H1 (cell line): ENCODE measurements at regions not wholly inside any gene's neighbourhood (a gene's known extent, or its start where the extent isn't known, plus 50 kb on each side); places are given as distances from the start of the nearest gene placed in this dataset.

Experiments used
- CREB1 ChIP-seq: IDR thresholded peaks from 2 replicates; pipeline ENCODE4 v1.6.1; 2012; ENCODE audit warnings: inconsistent platforms
- GABPA ChIP-seq: IDR thresholded peaks from 2 replicates; pipeline ENCODE4 v1.6.1; 2011; ENCODE audit warnings: mild to moderate bottlenecking, low read length, moderate library complexity, borderline replicate concordance; ENCODE audit not compliant: insufficient read depth
- POLR2A ChIP-seq, 2 experiments: IDR thresholded peaks; 1 replicate in 1 of 2; 2 replicates in 1 of 2; pipeline ENCODE4 v1.6.1; 2011; ENCODE audit warnings: low read depth in 2 of 2, low read length in 2 of 2, mild to moderate bottlenecking in 2 of 2; ENCODE audit errors: control extremely low read depth in 1 of 2
- POLR2AphosphoS5 ChIP-seq: IDR thresholded peaks from 2 replicates; pipeline ENCODE4 v1.6.1; 2011; ENCODE audit warnings: low read depth, low read length
- TAF7 ChIP-seq: optimal IDR thresholded peaks from 2 replicates; pipeline ENCODE3; 2011; ENCODE audit warnings: low read depth, mild to moderate bottlenecking, inconsistent platforms, low read length, moderate library complexity, borderline replicate concordance
- YY1 ChIP-seq: IDR thresholded peaks from 2 replicates; pipeline ENCODE4 v1.6.1; 2011; ENCODE audit warnings: low read depth, mild to moderate bottlenecking, low read length
- TF ChIP-seq, protein P1 (sequence below), 3 experiments: IDR thresholded peaks; 1 replicate in 2 of 3; 2 replicates in 1 of 3; pipeline versions ENCODE4 v1.5.1 to v1.6.1; 2011; ENCODE audit warnings: low read length in 3 of 3, mild to moderate bottlenecking in 3 of 3, inconsistent platforms in 2 of 3, low read depth in 1 of 3, moderate library complexity in 1 of 3; ENCODE audit not compliant: insufficient read depth in 1 of 3; ENCODE audit errors: control extremely low read depth in 1 of 3
- TF ChIP-seq, protein P2 (sequence below): IDR thresholded peaks from 2 replicates; pipeline ENCODE4 v1.6.1; 2011; ENCODE audit warnings: low read length, improper control_type of control experiment

DNA sequence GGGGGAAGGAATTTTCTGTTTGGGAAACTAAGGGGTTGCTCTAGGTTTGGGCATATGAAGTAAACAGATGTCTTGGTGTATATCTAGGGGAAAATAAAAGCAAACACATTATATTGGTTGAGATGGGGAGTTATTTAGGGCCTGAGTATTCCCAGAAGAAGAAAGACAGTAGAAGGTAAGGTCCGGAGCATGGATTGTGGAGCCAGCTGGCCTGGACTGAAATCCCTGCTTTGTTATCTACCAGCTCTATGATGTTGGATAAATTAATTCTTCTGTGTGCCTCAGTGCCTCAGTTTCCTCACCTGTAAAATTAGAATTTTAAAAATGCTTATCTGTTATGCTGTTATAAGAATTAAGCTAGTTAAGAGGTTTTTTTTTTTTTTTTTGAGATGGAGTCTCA, 272.3 kb upstream of the RPS6KA3 start:
- TF ChIP-seq, protein P1, sequence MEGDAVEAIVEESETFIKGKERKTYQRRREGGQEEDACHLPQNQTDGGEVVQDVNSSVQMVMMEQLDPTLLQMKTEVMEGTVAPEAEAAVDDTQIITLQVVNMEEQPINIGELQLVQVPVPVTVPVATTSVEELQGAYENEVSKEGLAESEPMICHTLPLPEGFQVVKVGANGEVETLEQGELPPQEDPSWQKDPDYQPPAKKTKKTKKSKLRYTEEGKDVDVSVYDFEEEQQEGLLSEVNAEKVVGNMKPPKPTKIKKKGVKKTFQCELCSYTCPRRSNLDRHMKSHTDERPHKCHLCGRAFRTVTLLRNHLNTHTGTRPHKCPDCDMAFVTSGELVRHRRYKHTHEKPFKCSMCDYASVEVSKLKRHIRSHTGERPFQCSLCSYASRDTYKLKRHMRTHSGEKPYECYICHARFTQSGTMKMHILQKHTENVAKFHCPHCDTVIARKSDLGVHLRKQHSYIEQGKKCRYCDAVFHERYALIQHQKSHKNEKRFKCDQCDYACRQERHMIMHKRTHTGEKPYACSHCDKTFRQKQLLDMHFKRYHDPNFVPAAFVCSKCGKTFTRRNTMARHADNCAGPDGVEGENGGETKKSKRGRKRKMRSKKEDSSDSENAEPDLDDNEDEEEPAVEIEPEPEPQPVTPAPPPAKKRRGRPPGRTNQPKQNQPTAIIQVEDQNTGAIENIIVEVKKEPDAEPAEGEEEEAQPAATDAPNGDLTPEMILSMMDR (IDR thresholded peaks at IDR 0.05; ENCODE audit: control extremely low read depth in 1 of 3, insufficient read depth in 1 of 3, low read depth in 1 of 3, low read length in 3 of 3), result no peak
- TF ChIP-seq, protein P2, sequence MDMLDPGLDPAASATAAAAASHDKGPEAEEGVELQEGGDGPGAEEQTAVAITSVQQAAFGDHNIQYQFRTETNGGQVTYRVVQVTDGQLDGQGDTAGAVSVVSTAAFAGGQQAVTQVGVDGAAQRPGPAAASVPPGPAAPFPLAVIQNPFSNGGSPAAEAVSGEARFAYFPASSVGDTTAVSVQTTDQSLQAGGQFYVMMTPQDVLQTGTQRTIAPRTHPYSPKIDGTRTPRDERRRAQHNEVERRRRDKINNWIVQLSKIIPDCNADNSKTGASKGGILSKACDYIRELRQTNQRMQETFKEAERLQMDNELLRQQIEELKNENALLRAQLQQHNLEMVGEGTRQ, result no peak
- TF ChIP-seq GABPA (no peak), CREB1 (no peak), POLR2AphosphoS5 (no peak), POLR2A (IDR thresholded peaks at IDR 0.05; ENCODE audit: control extremely low read depth in 1 of 2, low read depth in 2 of 2, low read length in 2 of 2) (no peak), YY1 (no peak), TAF7 (no peak)
